DND-41 (cell line): ENCODE measurements at regions not wholly inside any gene's neighbourhood (a gene's known extent, or its start where the extent isn't known, plus 50 kb on each side); places are given as distances from the start of the nearest gene placed in this dataset.

Experiments
- EZH2 ChIP-seq: IDR thresholded peaks from 3 replicates; pipeline ENCODE4 v1.6.1; 2012; ENCODE audit warnings: borderline replicate concordance, low read depth, mild to moderate bottlenecking, moderate library complexity, low read length, inconsistent platforms; ENCODE audit not compliant: severe bottlenecking
- TF ChIP-seq, protein P1 (sequence below): IDR thresholded peaks from 2 replicates; pipeline ENCODE4 v1.5.1; 2012; ENCODE audit warnings: borderline replicate concordance, low read length, moderate library complexity, mild to moderate bottlenecking; ENCODE audit not compliant: poor library complexity, severe bottlenecking; ENCODE audit errors: extremely low read depth

DNA sequence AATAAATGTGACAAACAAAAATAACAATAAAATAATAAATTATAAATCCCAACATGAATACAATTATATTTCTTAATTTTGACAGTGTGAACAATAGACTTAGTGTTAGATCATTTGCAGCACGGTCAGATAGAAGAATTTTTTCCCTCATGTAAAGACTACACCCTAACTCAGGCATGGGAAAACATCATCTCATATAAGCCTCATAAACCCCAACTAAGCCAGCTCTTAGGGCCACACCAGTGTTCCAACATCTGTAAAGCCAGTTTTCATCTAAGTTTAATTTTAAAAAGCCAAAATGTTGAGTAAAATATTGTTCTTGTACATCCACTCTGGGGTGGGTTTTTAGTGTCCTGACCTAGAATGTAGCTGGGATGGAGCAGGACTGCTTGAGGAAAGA, 167.4 kb downstream of the QRSL1 start:
- TF ChIP-seq, protein P1, sequence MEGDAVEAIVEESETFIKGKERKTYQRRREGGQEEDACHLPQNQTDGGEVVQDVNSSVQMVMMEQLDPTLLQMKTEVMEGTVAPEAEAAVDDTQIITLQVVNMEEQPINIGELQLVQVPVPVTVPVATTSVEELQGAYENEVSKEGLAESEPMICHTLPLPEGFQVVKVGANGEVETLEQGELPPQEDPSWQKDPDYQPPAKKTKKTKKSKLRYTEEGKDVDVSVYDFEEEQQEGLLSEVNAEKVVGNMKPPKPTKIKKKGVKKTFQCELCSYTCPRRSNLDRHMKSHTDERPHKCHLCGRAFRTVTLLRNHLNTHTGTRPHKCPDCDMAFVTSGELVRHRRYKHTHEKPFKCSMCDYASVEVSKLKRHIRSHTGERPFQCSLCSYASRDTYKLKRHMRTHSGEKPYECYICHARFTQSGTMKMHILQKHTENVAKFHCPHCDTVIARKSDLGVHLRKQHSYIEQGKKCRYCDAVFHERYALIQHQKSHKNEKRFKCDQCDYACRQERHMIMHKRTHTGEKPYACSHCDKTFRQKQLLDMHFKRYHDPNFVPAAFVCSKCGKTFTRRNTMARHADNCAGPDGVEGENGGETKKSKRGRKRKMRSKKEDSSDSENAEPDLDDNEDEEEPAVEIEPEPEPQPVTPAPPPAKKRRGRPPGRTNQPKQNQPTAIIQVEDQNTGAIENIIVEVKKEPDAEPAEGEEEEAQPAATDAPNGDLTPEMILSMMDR = no peak
- TF ChIP-seq EZH2 = no peak
